ENCODE measurements at regions not wholly inside any gene's neighbourhood (a gene's known extent, or its start where the extent isn't known, plus 50 kb on each side); places are given as distances from the start of the nearest gene placed in this dataset.

- H4K8ac ChIP-seq (ENCODE audit: extremely low read depth, insufficient read depth, low read length), result no peak overlapping the region
- H2BK15ac ChIP-seq (ENCODE audit: low read length), result no peak overlapping the region
- WGBS, 2 experiments (ENCODE audit: extremely low coverage in 1 of 2, insufficient coverage in 1 of 2, insufficient read length in 1 of 2, insufficient replicate concordance in 2 of 2, low coverage in 1 of 2, low lambda C conversion rate in 2 of 2, missing lambda C conversion rate in 1 of 2), result 86% methylated on average over 11 of the region's 11 CpGs; no CpG with 5 or more reads in 1 of the 2 experiments
Measured at GRCh38 chr1:67608661-67609576, 76.1 kb upstream of the GADD45A start.

More at GRCh38 chr1:67608661-67609576, 76.1 kb upstream of the GADD45A start:
- no peak overlapping the region for H3K56ac ChIP-seq (replicated peaks; ENCODE audit: insufficient read length, low read depth, low read length)
- H2BK120ac ChIP-seq (replicated peaks; ENCODE audit: low read depth, low read length), result no peak overlapping the region
- no peak overlapping the region for H2AFZ ChIP-seq (ENCODE audit: low read length)
- H4K5ac ChIP-seq (ENCODE audit: insufficient read length, low read depth, low read length), result no peak overlapping the region
- DNase-seq (ENCODE audit: low read depth in 1 of 2, low spot score in 2 of 2) (no peak), FAIRE-seq (no peak)
- H2BK5ac ChIP-seq (ENCODE audit: low read depth, low read length), result no peak overlapping the region
- no peak overlapping the region for H3K4ac ChIP-seq (replicated peaks; ENCODE audit: insufficient read length, low read depth, low read length)
- no peaks in the 10 kb centered on the region for H3K36me3 ChIP-seq (ENCODE audit: control insufficient read depth in 2 of 4, insufficient read depth in 4 of 4, low read length in 3 of 4)
- H3K23me2 ChIP-seq (ENCODE audit: low read depth, low read length), result no peaks in the 10 kb centered on the region
- no peak overlapping the region for H3K18ac ChIP-seq (ENCODE audit: extremely low read depth, low read length)
- CTCF ChIA-PET (ENCODE audit: partially characterized antibody), result interaction anchor here (0.6 to 2.4 kb wide), 5 partner anchors 15 to 724 kb away, joined by 4 to 6 read pairs (median 6); no protein-coding TSS in a partner anchor
- no peak overlapping the region for H3K27ac ChIP-seq (ENCODE audit: low read depth, low read length)
- H3K4me3 ChIP-seq (ENCODE audit: extremely low read depth in 1 of 4, insufficient read depth in 2 of 4, low read depth in 3 of 4, low read length in 4 of 4), result no peak overlapping the region
- no peaks in the 10 kb centered on the region for H3K27me3 ChIP-seq (replicated peaks in 1 of 4; ENCODE audit: control insufficient read depth in 3 of 4, extremely low read depth in 1 of 4, insufficient read depth in 3 of 4, low read length in 3 of 4)
- POLR2A ChIA-PET (ENCODE audit: partially characterized antibody), result interaction anchor here (0.8 to 1.3 kb wide), 2 partner anchors 10 to 76 kb away, joined by 3 to 4 read pairs; partner anchors contain the start of gene GADD45A
- no peaks in the 10 kb centered on the region for H3K4me1 ChIP-seq (replicated peaks in 1 of 4; ENCODE audit: control insufficient read depth in 3 of 4, insufficient read depth in 4 of 4, low read length in 3 of 4)
- no peak overlapping the region for H2BK12ac ChIP-seq (ENCODE audit: low read depth, low read length)
- H4K20me1 ChIP-seq (replicated peaks in 1 of 2; ENCODE audit: control insufficient read depth in 1 of 2, insufficient read depth in 2 of 2, low read length in 2 of 2), result no peaks in the 10 kb centered on the region
- H3K79me1 ChIP-seq (ENCODE audit: low read depth, low read length), result no peaks in the 10 kb centered on the region
- H4K91ac ChIP-seq (replicated peaks; ENCODE audit: insufficient read length, low read length), result no peak overlapping the region
- no peak overlapping the region for H3K14ac ChIP-seq (ENCODE audit: insufficient read length)
- H3K4me2 ChIP-seq (ENCODE audit: insufficient read depth in 1 of 2, low read depth in 2 of 2, low read length in 2 of 2), result no peak overlapping the region
- H2AK5ac ChIP-seq (ENCODE audit: low read depth, low read length), result no peak overlapping the region
- no peak overlapping the region for H2BK20ac ChIP-seq (ENCODE audit: low read length)
- H3K9ac ChIP-seq (replicated peaks in 1 of 4; ENCODE audit: extremely low read depth in 1 of 4, low read depth in 3 of 4, low read length in 3 of 4), result no peak overlapping the region
- H3K9me3 ChIP-seq (ENCODE audit: insufficient read depth in 2 of 2, low read depth in 1 of 2, low read length in 1 of 2), result no peaks in the 10 kb centered on the region
- H3K79me2 ChIP-seq (ENCODE audit: control insufficient read depth in 1 of 2, insufficient read depth in 2 of 2, low read length in 2 of 2), result no peaks in the 10 kb centered on the region
- TF ChIP-seq POLR2AphosphoS5 (IDR thresholded peaks at IDR 0.05; ENCODE audit: low read depth, low read length) (no peak), SRF (IDR thresholded peaks at IDR 0.05; ENCODE audit: low read depth, low read length) (no peak), CHD2 (IDR thresholded peaks at IDR 0.05; ENCODE audit: low read length) (no peak), SP4 (IDR thresholded peaks at IDR 0.05; ENCODE audit: low read length) (no peak), GABPA (IDR thresholded peaks at IDR 0.05; ENCODE audit: borderline replicate concordance, insufficient read depth, low read length) (no peak), PHF8 (conservative IDR thresholded peaks at IDR 0.05; ENCODE audit: low read depth, low read length) (no peak), KDM5A (IDR thresholded peaks at IDR 0.05; ENCODE audit: low read length) (no peak)
- no peak overlapping the region for H3K23ac ChIP-seq (ENCODE audit: insufficient read length)

All from H1 (cell line).